ENCODE measurements at regions not wholly inside any gene's neighbourhood (a gene's known extent, or its start where the extent isn't known, plus 50 kb on each side); places are given as distances from the start of the nearest gene placed in this dataset.

DNA sequence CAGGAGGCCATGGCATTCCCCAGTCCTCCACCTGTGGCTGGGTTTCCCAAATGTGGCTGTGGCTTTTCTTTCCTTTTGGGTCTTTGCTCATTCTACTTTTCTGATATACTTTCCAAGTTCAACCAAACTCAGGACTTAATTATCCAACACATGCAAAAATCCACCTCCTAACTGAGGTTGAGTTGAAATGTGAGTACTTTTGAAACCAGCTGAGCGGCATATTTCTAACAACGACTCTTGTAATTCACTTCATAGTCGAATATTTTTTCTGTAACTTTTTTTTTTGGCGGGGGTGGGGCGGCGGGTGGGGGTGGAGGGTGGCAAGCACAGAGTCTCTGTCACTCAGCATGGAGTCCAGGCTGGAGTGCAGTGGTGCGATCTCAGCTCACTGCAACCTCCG is 165.2 kb upstream of the PITRM1 start:
- no peak for TF ChIP-seq POLR2AphosphoS5 (IDR thresholded peaks at IDR 0.05; ENCODE audit: low read depth)
- TF ChIP-seq, protein P1, sequence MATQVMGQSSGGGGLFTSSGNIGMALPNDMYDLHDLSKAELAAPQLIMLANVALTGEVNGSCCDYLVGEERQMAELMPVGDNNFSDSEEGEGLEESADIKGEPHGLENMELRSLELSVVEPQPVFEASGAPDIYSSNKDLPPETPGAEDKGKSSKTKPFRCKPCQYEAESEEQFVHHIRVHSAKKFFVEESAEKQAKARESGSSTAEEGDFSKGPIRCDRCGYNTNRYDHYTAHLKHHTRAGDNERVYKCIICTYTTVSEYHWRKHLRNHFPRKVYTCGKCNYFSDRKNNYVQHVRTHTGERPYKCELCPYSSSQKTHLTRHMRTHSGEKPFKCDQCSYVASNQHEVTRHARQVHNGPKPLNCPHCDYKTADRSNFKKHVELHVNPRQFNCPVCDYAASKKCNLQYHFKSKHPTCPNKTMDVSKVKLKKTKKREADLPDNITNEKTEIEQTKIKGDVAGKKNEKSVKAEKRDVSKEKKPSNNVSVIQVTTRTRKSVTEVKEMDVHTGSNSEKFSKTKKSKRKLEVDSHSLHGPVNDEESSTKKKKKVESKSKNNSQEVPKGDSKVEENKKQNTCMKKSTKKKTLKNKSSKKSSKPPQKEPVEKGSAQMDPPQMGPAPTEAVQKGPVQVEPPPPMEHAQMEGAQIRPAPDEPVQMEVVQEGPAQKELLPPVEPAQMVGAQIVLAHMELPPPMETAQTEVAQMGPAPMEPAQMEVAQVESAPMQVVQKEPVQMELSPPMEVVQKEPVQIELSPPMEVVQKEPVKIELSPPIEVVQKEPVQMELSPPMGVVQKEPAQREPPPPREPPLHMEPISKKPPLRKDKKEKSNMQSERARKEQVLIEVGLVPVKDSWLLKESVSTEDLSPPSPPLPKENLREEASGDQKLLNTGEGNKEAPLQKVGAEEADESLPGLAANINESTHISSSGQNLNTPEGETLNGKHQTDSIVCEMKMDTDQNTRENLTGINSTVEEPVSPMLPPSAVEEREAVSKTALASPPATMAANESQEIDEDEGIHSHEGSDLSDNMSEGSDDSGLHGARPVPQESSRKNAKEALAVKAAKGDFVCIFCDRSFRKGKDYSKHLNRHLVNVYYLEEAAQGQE (IDR thresholded peaks at IDR 0.05; ENCODE audit: insufficient replicate concordance, low read depth) = no peak
- TF ChIP-seq, protein P2, sequence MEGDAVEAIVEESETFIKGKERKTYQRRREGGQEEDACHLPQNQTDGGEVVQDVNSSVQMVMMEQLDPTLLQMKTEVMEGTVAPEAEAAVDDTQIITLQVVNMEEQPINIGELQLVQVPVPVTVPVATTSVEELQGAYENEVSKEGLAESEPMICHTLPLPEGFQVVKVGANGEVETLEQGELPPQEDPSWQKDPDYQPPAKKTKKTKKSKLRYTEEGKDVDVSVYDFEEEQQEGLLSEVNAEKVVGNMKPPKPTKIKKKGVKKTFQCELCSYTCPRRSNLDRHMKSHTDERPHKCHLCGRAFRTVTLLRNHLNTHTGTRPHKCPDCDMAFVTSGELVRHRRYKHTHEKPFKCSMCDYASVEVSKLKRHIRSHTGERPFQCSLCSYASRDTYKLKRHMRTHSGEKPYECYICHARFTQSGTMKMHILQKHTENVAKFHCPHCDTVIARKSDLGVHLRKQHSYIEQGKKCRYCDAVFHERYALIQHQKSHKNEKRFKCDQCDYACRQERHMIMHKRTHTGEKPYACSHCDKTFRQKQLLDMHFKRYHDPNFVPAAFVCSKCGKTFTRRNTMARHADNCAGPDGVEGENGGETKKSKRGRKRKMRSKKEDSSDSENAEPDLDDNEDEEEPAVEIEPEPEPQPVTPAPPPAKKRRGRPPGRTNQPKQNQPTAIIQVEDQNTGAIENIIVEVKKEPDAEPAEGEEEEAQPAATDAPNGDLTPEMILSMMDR (IDR thresholded peaks at IDR 0.05; ENCODE audit: insufficient read depth, low read length) = no peak
